Posterior vena cava (tissue), 2 donors: ENCODE measurements at regions not wholly inside any gene's neighbourhood (a gene's known extent, or its start where the extent isn't known, plus 50 kb on each side); places are given as distances from the start of the nearest gene placed in this dataset.
"Not testable (repeated sequence)": the region's sequence is repeated elsewhere in the genome, so short reads cannot be mapped to it uniquely, and the experiment has no call there.

Experiments
- DNase-seq: peaks from one replicate; pipeline ENCODE4 v3.0.0-alpha.2; 2020; ENCODE audit warnings: low spot score
- intact Hi-C, 2 donors: fragments of 100-400 bp; cut with DNase I; formaldehyde crosslinking; loops; one replicate each; pipeline versions ENCODE4 v1.14.1 to v1.14.2; 2022 to 2023
- donor health status: DM: yes; HTN: yes; CAD: no.
- donor health status: DM: yes; HTN: yes; CAD: no.

GRCh38 chr3:171548917-171549316 lies 88.7 kb upstream of the TNIK start:
- intact Hi-C loops: no loop called here
- DNase-seq: no peak

GRCh38 chr3:171543759-171544300 lies 83.6 kb upstream of the TNIK start:
- intact Hi-C loops: no loop called here
- DNase-seq: no peak

GRCh38 chr3:171542976-171543375 lies 82.8 kb upstream of the TNIK start:
- DNase-seq: no peak
- intact Hi-C loops: no loop called here

GRCh38 chr3:171541647-171542046 lies 81.4 kb upstream of the TNIK start:
- intact Hi-C loops: no loop called here
- DNase-seq: no peak

GRCh38 chr3:171541181-171541580 lies 81.0 kb upstream of the TNIK start:
- no peak for DNase-seq
- intact Hi-C loops: no loop called here

GRCh38 chr3:171535799-171536198 lies 75.6 kb upstream of the TNIK start:
- intact Hi-C loops: no loop called here
- no peak for DNase-seq

GRCh38 chr3:171535133-171535532 lies 74.9 kb upstream of the TNIK start:
- DNase-seq: no peak
- intact Hi-C loops: no loop called here

GRCh38 chr3:171533702-171534101 lies 73.5 kb upstream of the TNIK start:
- DNase-seq: no peak
- intact Hi-C loops: no loop called here

- intact Hi-C loops: no loop called here
- DNase-seq: no peak
These were observed 72.1 kb upstream of the TNIK start for GRCh38 chr3:171532294-171532693.

GRCh38 chr3:171531716-171532115 lies 71.5 kb upstream of the TNIK start:
- intact Hi-C loops: no loop called here
- no peak for DNase-seq

- no peak for DNase-seq
- intact Hi-C loops: loop anchor here in 1 of 2 donors (1.0 kb wide), 1 partner anchor 30 kb away; no protein-coding TSS in a partner anchor
These were observed 67.9 kb upstream of the TNIK start for GRCh38 chr3:171528102-171528501.

- intact Hi-C loops: no loop called here
- no peak for DNase-seq
These were observed 66.7 kb upstream of the TNIK start for GRCh38 chr3:171526869-171527268.

GRCh38 chr3:171526146-171526545 lies 65.9 kb upstream of the TNIK start:
- intact Hi-C loops: no loop called here
- no peak for DNase-seq

GRCh38 chr3:171525437-171525836 lies 65.2 kb upstream of the TNIK start:
- intact Hi-C loops: no loop called here

GRCh38 chr3:171524921-171525310 lies 64.7 kb upstream of the TNIK start:
- intact Hi-C loops: no loop called here
- DNase-seq: no peak

More at GRCh38 chr3:171525437-171525836, 65.2 kb upstream of the TNIK start:
- DNase-seq: no peak

- DNase-seq: no peak
- intact Hi-C loops: no loop called here
These were observed 62.4 kb upstream of the TNIK start for GRCh38 chr3:171522651-171523050.

- intact Hi-C loops, DNase-seq: not testable (repeated sequence)
These were observed 59.2 kb upstream of the TNIK start for GRCh38 chr3:171519423-171519822.

GRCh38 chr3:171516765-171517164 lies 56.6 kb upstream of the TNIK start:
- intact Hi-C loops: no loop called here
- no peak for DNase-seq

GRCh38 chr3:171514466-171514865 lies 54.3 kb upstream of the TNIK start:
- DNase-seq: no peak
- intact Hi-C loops: no loop called here

GRCh38 chr3:171511450-171511849 lies 51.2 kb upstream of the TNIK start:
- intact Hi-C loops: no loop called here

More at GRCh38 chr3:171511450-171511849, 51.2 kb upstream of the TNIK start:
- no peak for DNase-seq
